Transverse colon (tissue), 4 donors: ENCODE measurements at regions not wholly inside any gene's neighbourhood (a gene's known extent, or its start where the extent isn't known, plus 50 kb on each side); places are given as distances from the start of the nearest gene placed in this dataset.

ENCODE experiments used
- CTCF ChIP-seq, 5 experiments: fragments of 200-600 bp in 3 of 5; fragments of 450-650 bp in 2 of 5; sonication (generic) in 3 of 5; IDR thresholded peaks; 1 replicate in 2 of 5; 2 replicates in 3 of 5; pipeline ENCODE4 v1.5.1; 2016 to 2017; ENCODE audit warnings: antibody characterized with exemption in 5 of 5, inconsistent platforms in 3 of 5, mild to moderate bottlenecking in 2 of 5, moderate library complexity in 1 of 5
- EP300 ChIP-seq: sonication (generic); formaldehyde crosslinking; IDR thresholded peaks from one replicate; pipeline ENCODE4 v1.6.1; 2017; ENCODE audit warnings: antibody characterized with exemption, low read depth
- POLR2A ChIP-seq: fragments of 450-650 bp; IDR thresholded peaks from one replicate; pipeline ENCODE4 v1.6.1; 2016; ENCODE audit warnings: antibody characterized with exemption, mild to moderate bottlenecking, moderate library complexity
- POLR2AphosphoS5 ChIP-seq, 3 donors: sonication (generic); formaldehyde crosslinking; IDR thresholded peaks; one replicate each; pipeline ENCODE4 v1.6.1; 2016; ENCODE audit warnings: antibody characterized with exemption in 3 of 3

GRCh38 chr6:140828856-140829255 lies 1303.9 kb upstream of the GJE1 start:
- no peak for TF ChIP-seq CTCF (IDR thresholded peaks at IDR 0.05)
- TF ChIP-seq POLR2AphosphoS5 (IDR thresholded peaks at IDR 0.05): no peak
- no peak for TF ChIP-seq POLR2A
- TF ChIP-seq EP300: no peak
